Ishikawa (cell line): ENCODE measurements at regions not wholly inside any gene's neighbourhood (a gene's known extent, or its start where the extent isn't known, plus 50 kb on each side); places are given as distances from the start of the nearest gene placed in this dataset.

Experiments
- CEBPB ChIP-seq: IDR thresholded peaks from 2 replicates; pipeline ENCODE4 v1.6.1; 2012
- CREB1 ChIP-seq: IDR thresholded peaks from 2 replicates; pipeline ENCODE4 v1.6.1; 2012; ENCODE audit warnings: low read depth
- EGR1 ChIP-seq: IDR thresholded peaks from 2 replicates; pipeline ENCODE4 v1.6.1; 2012
- EP300 ChIP-seq: IDR thresholded peaks from 2 replicates; pipeline ENCODE4 v1.6.1; 2012; ENCODE audit warnings: borderline replicate concordance
- FOXM1 ChIP-seq: IDR thresholded peaks from 2 replicates; pipeline ENCODE4 v1.6.1; 2012; ENCODE audit warnings: low read depth, borderline replicate concordance
- MAX ChIP-seq: IDR thresholded peaks from 2 replicates; pipeline ENCODE4 v1.6.1; 2012
- NFIC ChIP-seq: IDR thresholded peaks from 2 replicates; pipeline ENCODE4 v1.6.1; 2012
- RAD21 ChIP-seq: IDR thresholded peaks from 2 replicates; pipeline ENCODE4 v1.6.1; 2012; ENCODE audit warnings: low read depth
- TAF1 ChIP-seq: IDR thresholded peaks from 2 replicates; pipeline ENCODE4 v1.6.1; 2012; ENCODE audit warnings: low read depth, mild to moderate bottlenecking
- TCF12 ChIP-seq: IDR thresholded peaks from 2 replicates; pipeline ENCODE4 v1.6.1; 2012; ENCODE audit warnings: low read depth
- TEAD4 ChIP-seq: IDR thresholded peaks from 2 replicates; pipeline ENCODE4 v1.6.1; 2012
- USF1 ChIP-seq: IDR thresholded peaks from 2 replicates; pipeline ENCODE4 v1.6.1; 2012
- YY1 ChIP-seq: IDR thresholded peaks from 2 replicates; pipeline ENCODE4 v1.6.1; 2012; ENCODE audit warnings: low read depth
- ZBTB7A ChIP-seq: IDR thresholded peaks from 2 replicates; pipeline ENCODE4 v1.6.1; 2012; ENCODE audit warnings: low read depth
- TF ChIP-seq, protein P1 (sequence below): IDR thresholded peaks from 2 replicates; pipeline ENCODE4 v1.6.1; 2012; ENCODE audit warnings: low read depth, mild to moderate bottlenecking

DNA sequence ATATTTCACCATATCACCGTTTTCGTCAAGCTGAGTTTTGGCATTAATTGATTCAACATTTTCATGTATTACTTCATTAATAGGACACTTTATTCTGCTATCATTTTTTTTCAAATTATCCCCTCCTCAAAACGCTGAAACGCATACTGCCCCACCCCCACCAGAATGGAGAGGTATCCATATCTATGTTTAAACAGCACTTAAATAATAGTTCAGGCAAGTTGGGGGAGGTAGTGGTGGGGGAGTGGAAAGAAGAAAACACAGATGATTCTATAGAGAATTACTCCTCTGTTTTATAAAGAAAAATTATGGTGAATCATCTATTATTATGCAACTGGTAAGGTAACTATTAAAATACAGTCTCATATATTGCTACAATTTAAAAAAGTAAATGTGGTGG lies 314.4 kb upstream of the ZEB2 start:
- TF ChIP-seq NFIC: no peak
- TF ChIP-seq USF1: no peak
- TF ChIP-seq MAX: no peak
- TF ChIP-seq TCF12: no peak
- TF ChIP-seq EGR1: no peak
- no peak for TF ChIP-seq YY1
- TF ChIP-seq, protein P1, sequence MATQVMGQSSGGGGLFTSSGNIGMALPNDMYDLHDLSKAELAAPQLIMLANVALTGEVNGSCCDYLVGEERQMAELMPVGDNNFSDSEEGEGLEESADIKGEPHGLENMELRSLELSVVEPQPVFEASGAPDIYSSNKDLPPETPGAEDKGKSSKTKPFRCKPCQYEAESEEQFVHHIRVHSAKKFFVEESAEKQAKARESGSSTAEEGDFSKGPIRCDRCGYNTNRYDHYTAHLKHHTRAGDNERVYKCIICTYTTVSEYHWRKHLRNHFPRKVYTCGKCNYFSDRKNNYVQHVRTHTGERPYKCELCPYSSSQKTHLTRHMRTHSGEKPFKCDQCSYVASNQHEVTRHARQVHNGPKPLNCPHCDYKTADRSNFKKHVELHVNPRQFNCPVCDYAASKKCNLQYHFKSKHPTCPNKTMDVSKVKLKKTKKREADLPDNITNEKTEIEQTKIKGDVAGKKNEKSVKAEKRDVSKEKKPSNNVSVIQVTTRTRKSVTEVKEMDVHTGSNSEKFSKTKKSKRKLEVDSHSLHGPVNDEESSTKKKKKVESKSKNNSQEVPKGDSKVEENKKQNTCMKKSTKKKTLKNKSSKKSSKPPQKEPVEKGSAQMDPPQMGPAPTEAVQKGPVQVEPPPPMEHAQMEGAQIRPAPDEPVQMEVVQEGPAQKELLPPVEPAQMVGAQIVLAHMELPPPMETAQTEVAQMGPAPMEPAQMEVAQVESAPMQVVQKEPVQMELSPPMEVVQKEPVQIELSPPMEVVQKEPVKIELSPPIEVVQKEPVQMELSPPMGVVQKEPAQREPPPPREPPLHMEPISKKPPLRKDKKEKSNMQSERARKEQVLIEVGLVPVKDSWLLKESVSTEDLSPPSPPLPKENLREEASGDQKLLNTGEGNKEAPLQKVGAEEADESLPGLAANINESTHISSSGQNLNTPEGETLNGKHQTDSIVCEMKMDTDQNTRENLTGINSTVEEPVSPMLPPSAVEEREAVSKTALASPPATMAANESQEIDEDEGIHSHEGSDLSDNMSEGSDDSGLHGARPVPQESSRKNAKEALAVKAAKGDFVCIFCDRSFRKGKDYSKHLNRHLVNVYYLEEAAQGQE: no peak
- TF ChIP-seq CREB1: no peak
- TF ChIP-seq EP300: no peak
- TF ChIP-seq TAF1: no peak
- TF ChIP-seq RAD21: no peak
- no peak for TF ChIP-seq TEAD4

GRCh38 chr2:144833075-144833637 lies 313.2 kb upstream of the ZEB2 start:
- TF ChIP-seq CEBPB: no peak
- TF ChIP-seq NFIC: no peak
- no peak for TF ChIP-seq MAX
- TF ChIP-seq RAD21: no peak
- TF ChIP-seq ZBTB7A: no peak
- no peak for TF ChIP-seq FOXM1
- no peak for TF ChIP-seq CREB1

DNA sequence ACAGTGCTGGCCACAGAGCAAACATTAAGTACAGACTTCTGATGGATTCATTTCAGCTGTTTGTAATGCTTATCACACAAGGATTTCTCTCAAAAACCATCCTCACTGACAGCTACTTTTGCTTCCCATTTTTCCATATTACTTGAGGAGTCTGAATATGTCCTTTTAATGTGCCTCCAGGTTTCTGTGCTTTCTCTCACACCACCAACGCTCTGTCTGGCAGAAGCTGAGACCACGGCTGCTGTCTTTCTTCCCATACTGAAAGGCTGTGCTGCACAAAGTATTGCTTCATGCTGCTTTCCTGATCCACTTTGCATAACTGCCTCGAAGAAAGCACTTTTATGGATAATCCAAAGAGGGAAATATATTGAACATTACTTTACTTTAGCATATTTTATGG lies 312.1 kb upstream of the ZEB2 start:
- TF ChIP-seq CREB1: no peak
- no peak for TF ChIP-seq FOXM1
- TF ChIP-seq, protein P1: no peak
- TF ChIP-seq USF1: no peak
- TF ChIP-seq RAD21: no peak
- no peak for TF ChIP-seq EGR1

DNA sequence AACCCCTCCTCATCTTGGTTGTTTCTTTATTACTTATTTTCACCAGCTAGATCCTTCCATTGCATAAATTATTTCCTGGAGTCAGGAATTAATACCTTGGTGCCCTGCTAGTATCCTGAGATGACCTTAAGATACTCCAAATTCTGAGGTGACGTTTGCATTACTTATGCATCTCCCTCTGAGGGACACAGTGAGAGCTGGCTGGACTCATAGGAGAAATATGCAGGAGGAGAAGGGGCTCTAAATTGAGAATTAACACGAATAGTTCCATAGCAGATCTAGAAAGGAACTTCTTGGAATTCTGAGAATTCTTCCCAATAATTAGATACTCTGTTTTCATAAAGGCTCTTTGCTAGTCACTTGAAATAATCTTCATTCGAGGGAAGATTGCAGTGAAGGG lies 310.6 kb upstream of the ZEB2 start:
- TF ChIP-seq NFIC: no peak
- TF ChIP-seq FOXM1: no peak
- TF ChIP-seq CEBPB: no peak
- no peak for TF ChIP-seq ZBTB7A
- TF ChIP-seq, protein P1: no peak
- no peak for TF ChIP-seq RAD21
- TF ChIP-seq EGR1: no peak
- no peak for TF ChIP-seq TAF1
- no peak for TF ChIP-seq TCF12
- no peak for TF ChIP-seq CREB1
- TF ChIP-seq YY1: no peak
- TF ChIP-seq EP300: no peak
- TF ChIP-seq USF1: no peak
- no peak for TF ChIP-seq MAX
